ENCODE measurements at regions not wholly inside any gene's neighbourhood (a gene's known extent, or its start where the extent isn't known, plus 50 kb on each side); places are given as distances from the start of the nearest gene placed in this dataset.
A peak's percentile ranks its signal among the peaks of the same experiment; 100 is the strongest.
"Not testable (repeated sequence)": the region's sequence is repeated elsewhere in the genome, so short reads cannot be mapped to it uniquely, and the experiment has no call there.

- Histone ChIP-seq H3K4me3 (ENCODE audit: low read depth, low read length) (no peak overlapping the region), H3K36me3 (ENCODE audit: control insufficient read depth, insufficient read depth, low read length) (no peaks in the 10 kb centered on the region), H3K27me3 (ENCODE audit: control insufficient read depth, insufficient read depth, low read length) (no peaks in the 10 kb centered on the region)
- peak; percentile 34 for TF ChIP-seq CTCF (IDR thresholded peaks at IDR 0.05; ENCODE audit: insufficient read depth, low read length, poor library complexity, severe bottlenecking)
- DNase-seq (ENCODE audit: low read depth): no peak
Observed at GRCh38 chr14:37709419-37710195, 114.2 kb downstream of the TTC6 start.

- Histone ChIP-seq H3K4me3 (ENCODE audit: low read depth, low read length) (no peak overlapping the region), H3K27me3 (ENCODE audit: control insufficient read depth, insufficient read depth, low read length) (no peaks in the 10 kb centered on the region), H3K36me3 (ENCODE audit: control insufficient read depth, insufficient read depth, low read length) (no peaks in the 10 kb centered on the region)
- DNase-seq (ENCODE audit: low read depth): no peak
- TF ChIP-seq CTCF (IDR thresholded peaks at IDR 0.05; ENCODE audit: insufficient read depth, low read length, poor library complexity, severe bottlenecking): no peak
Observed at GRCh38 chr14:37711356-37711830, 116.0 kb downstream of the TTC6 start.

GRCh38 chr14:37711831-37712475, 116.5 kb downstream of the TTC6 start:
- no peaks in the 10 kb centered on the region for H3K36me3 ChIP-seq (ENCODE audit: control insufficient read depth, insufficient read depth, low read length)
- no peaks in the 10 kb centered on the region for H3K27me3 ChIP-seq (ENCODE audit: control insufficient read depth, insufficient read depth, low read length)
- no peak overlapping the region for H3K4me3 ChIP-seq (ENCODE audit: low read depth, low read length)
- TF ChIP-seq CTCF (IDR thresholded peaks at IDR 0.05; ENCODE audit: insufficient read depth, low read length, poor library complexity, severe bottlenecking): no peak
- no peak for DNase-seq (ENCODE audit: low read depth)

- not testable (repeated sequence) for H3K36me3 ChIP-seq (ENCODE audit: control insufficient read depth, insufficient read depth, low read length); DNase-seq (ENCODE audit: low read depth); H3K27me3 ChIP-seq (ENCODE audit: control insufficient read depth, insufficient read depth, low read length); H3K4me3 ChIP-seq (ENCODE audit: low read depth, low read length)
Observed at GRCh38 chr14:37712476-37712860, 117.0 kb downstream of the TTC6 start.

GRCh38 chr14:37712976-37713431, 117.6 kb downstream of the TTC6 start:
- TF ChIP-seq CTCF (IDR thresholded peaks at IDR 0.05; ENCODE audit: insufficient read depth, low read length, poor library complexity, severe bottlenecking): no peak
- DNase-seq (ENCODE audit: low read depth): no peak
- no peaks in the 10 kb centered on the region for H3K36me3 ChIP-seq (ENCODE audit: control insufficient read depth, insufficient read depth, low read length)
- H3K4me3 ChIP-seq (ENCODE audit: low read depth, low read length): no peak overlapping the region
- no peaks in the 10 kb centered on the region for H3K27me3 ChIP-seq (ENCODE audit: control insufficient read depth, insufficient read depth, low read length)

- Histone ChIP-seq H3K4me3 (ENCODE audit: low read depth, low read length) (no peak overlapping the region), H3K27me3 (ENCODE audit: control insufficient read depth, insufficient read depth, low read length) (no peaks in the 10 kb centered on the region), H3K36me3 (ENCODE audit: control insufficient read depth, insufficient read depth, low read length) (no peaks in the 10 kb centered on the region)
- no peak for DNase-seq (ENCODE audit: low read depth)
- TF ChIP-seq CTCF (IDR thresholded peaks at IDR 0.05; ENCODE audit: insufficient read depth, low read length, poor library complexity, severe bottlenecking): no peak
Observed at GRCh38 chr14:37720131-37720530, 124.7 kb downstream of the TTC6 start.

Data from kidney epithelial cell (primary cell).